ENCODE measurements at regions not wholly inside any gene's neighbourhood (a gene's known extent, or its start where the extent isn't known, plus 50 kb on each side); places are given as distances from the start of the nearest gene placed in this dataset.

DNA sequence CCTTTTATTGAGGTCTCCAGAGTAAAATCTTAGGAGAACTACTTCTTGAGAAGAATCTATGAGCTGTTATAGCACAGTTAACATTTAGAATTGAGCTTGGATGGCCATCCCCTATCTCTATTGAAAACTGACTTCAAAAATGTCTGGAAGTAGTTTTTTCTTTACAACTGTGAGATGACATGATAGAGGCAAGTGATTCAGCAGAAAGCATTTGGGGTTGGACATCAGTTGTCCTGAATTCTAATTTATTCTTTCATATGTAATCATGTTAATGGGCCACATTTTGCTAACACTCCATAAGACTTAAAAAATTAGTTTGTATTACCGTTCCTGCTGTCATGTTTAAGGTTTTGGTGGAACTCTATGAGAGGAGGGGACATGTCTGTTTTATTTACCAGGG, 237.0 kb upstream of the SLC14A2 start:
- Histone ChIP-seq H3K4me1 (peaks cover 20% of the 10 kb centered on the region), H3K9me3 (no peaks in the 10 kb centered on the region), H3K36me3 (ENCODE audit: insufficient read depth in 1 of 2, low read depth in 1 of 2) (no peaks in the 10 kb centered on the region), H3K4me3 (no peak overlapping the region), H3K27me3 (ENCODE audit: insufficient read depth in 3 of 3, low read length in 2 of 3) (no peaks in the 10 kb centered on the region), H3K27ac (no peak overlapping the region)
- ATAC-seq, result no peak
- intact Hi-C loops (cut with DNase I), result no loop called here
- no peak for DNase-seq
- no peak for TF ChIP-seq CTCF (IDR thresholded peaks at IDR 0.05)
- 43 to 82% (median 78%) methylated on average over 1 of the region's 1 CpG for WGBS, 3 donors

DNA sequence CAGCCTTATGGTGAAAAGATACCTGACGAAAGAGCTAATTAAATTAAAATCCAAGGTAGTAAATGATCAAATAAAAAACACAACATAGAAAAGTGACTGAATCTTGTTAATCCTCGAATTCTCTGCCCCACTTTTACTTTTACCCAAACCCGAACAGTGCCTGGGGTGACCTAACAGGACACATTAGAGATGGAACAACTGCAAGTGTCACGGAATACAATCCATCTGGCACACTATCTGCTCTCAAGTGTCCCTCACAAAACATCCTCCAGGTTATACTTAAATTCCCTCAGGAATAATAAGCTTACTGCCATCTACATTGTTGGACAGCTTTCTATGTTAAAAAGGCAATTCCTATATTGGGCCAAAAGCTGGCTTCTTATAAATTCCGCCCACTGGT, 236.3 kb upstream of the SLC14A2 start:
- WGBS, 3 donors, result 39 to 58% (median 41%) methylated on average over 5 of the region's 5 CpGs
- no peak overlapping the region for H3K27ac ChIP-seq
- H3K4me1 ChIP-seq, result peaks cover 21% of the 10 kb centered on the region
- no peaks in the 10 kb centered on the region for H3K27me3 ChIP-seq (ENCODE audit: insufficient read depth in 3 of 3, low read length in 2 of 3)
- H3K9me3 ChIP-seq, result no peaks in the 10 kb centered on the region
- DNase-seq, result no peak
- no peaks in the 10 kb centered on the region for H3K36me3 ChIP-seq (ENCODE audit: insufficient read depth in 1 of 2, low read depth in 1 of 2)
- no peak for TF ChIP-seq CTCF (IDR thresholded peaks at IDR 0.05)
- H3K4me3 ChIP-seq, result no peak overlapping the region
- intact Hi-C loops (cut with DNase I), result no loop called here
- ATAC-seq, result peak in 3 of 4 donors; percentile 47 to 57 (median 56)

DNA sequence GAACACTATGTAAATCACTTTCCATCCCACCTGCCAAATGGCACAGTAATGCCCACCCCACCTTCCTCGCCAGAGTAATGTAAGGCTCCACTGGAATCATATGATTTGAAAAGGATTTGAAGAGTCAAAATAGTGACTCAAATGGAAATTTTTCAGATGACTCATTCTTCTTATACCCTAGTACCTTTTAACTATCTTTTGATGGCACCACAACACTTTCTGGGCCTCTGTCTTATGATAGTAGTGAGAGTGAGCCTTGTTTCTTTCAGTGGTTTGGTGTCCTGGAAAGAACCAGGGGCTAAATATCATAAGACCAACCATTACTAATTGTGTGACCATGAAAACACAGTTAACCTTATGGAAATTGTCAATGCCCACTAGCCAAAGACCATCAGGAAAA, 235.4 kb upstream of the SLC14A2 start:
- Histone ChIP-seq H3K27me3 (ENCODE audit: insufficient read depth in 3 of 3, low read length in 2 of 3) (no peaks in the 10 kb centered on the region), H3K36me3 (ENCODE audit: insufficient read depth in 1 of 2, low read depth in 1 of 2) (no peaks in the 10 kb centered on the region), H3K4me1 (peaks cover 23% of the 10 kb centered on the region), H3K4me3 (no peak overlapping the region), H3K9me3 (no peaks in the 10 kb centered on the region), H3K27ac (no peak overlapping the region)
- intact Hi-C loops (cut with DNase I), result loop anchor here (2.0 to 10.0 kb wide), 8 partner anchors 48 to 785 kb away; partner anchors contain the start of gene SETBP1 (in 2 of the 2)
- no peak for TF ChIP-seq CTCF (IDR thresholded peaks at IDR 0.05)
- ATAC-seq, result no peak
- DNase-seq, result no peak
- WGBS, 3 donors, result 57 to 83% (median 58%) methylated on average over 1 of the region's 1 CpG

- H3K4me3 ChIP-seq, result no peak overlapping the region
- H3K27me3 ChIP-seq (ENCODE audit: insufficient read depth in 3 of 3, low read length in 2 of 3), result no peaks in the 10 kb centered on the region
- H3K4me1 ChIP-seq, result peaks cover 23% of the 10 kb centered on the region
- H3K9me3 ChIP-seq, result no peaks in the 10 kb centered on the region
- no peak for TF ChIP-seq CTCF (IDR thresholded peaks at IDR 0.05)
- no peak for ATAC-seq
- H3K36me3 ChIP-seq (ENCODE audit: insufficient read depth in 1 of 2, low read depth in 1 of 2), result no peaks in the 10 kb centered on the region
- no peak overlapping the region for H3K27ac ChIP-seq
- DNase-seq, result no peak
- WGBS, 3 donors, result 82 to 94% (median 89%) methylated on average over 1 of the region's 1 CpG
- intact Hi-C loops (cut with DNase I), result loop anchor here (2.0 to 10.0 kb wide), 8 partner anchors 49 to 786 kb away; partner anchors contain the start of gene SETBP1 (in 2 of the 2)
Observed at GRCh38 chr18:45381282-45381681, 234.0 kb upstream of the SLC14A2 start.

DNA sequence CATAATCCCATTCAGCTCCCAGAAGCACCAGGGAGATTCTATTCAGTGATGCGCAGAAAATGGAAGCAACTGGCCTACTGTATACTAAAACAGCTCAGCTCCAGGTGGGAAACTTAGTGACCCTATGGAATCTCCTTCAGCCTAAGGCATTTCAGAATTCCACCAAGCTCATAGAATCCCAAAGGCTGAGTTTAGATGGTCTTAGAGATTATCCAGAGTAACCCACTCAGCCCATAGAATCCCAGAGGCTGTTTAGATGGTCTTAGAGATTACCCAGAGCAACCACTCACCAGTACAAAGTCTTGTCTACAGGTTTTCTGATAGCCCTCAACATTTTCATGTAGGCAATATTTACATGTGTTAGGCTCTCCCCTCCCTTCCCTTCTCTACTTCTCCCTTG, 232.0 kb upstream of the SLC14A2 start:
- Histone ChIP-seq H3K4me3 (no peak overlapping the region), H3K9me3 (no peaks in the 10 kb centered on the region), H3K4me1 (peaks cover 10% of the 10 kb centered on the region), H3K27ac (no peak overlapping the region), H3K36me3 (ENCODE audit: insufficient read depth in 1 of 2, low read depth in 1 of 2) (no peaks in the 10 kb centered on the region), H3K27me3 (ENCODE audit: insufficient read depth in 3 of 3, low read length in 2 of 3) (no peaks in the 10 kb centered on the region)
- intact Hi-C loops (cut with DNase I), result loop anchor here (5.0 to 10.0 kb wide), 7 partner anchors 51 to 788 kb away; partner anchors contain the start of gene SETBP1 (in 2 of the 2)
- no peak for DNase-seq
- TF ChIP-seq CTCF (IDR thresholded peaks at IDR 0.05), result no peak
- WGBS, 3 donors, result 97 to 100% (median 97%) methylated on average over 1 of the region's 1 CpG
- no peak for ATAC-seq
